ENCODE measurements at regions not wholly inside any gene's neighbourhood (a gene's known extent, or its start where the extent isn't known, plus 50 kb on each side); places are given as distances from the start of the nearest gene placed in this dataset.

DNA sequence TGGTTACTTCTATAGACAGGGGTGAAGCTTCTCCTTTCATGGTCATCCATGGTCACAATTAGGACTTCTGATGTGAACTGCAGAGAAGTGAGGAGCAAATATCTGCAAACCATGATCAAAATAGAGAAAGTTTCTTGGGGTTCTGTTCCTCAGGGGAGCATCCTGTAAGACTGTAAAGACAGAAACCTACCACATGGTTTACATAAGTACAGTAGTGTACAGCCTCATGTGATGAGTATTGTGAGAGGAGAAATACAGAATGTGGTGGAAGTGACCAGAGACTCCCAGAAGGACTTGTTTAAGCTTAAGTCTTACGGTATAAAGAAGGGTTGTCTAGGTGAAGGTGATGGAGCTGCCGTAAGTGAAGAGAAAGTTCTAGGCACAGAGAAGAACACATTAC lies 484.7 kb downstream of the LRIG3 start:
- no peaks in the 10 kb centered on the region for H3K36me3 Mint-ChIP-seq
- no peaks in the 10 kb centered on the region for H3K27me3 ChIP-seq (ENCODE audit: control insufficient read depth in 2 of 2, insufficient read depth in 2 of 2, low read length in 2 of 2)
- H3K9me3 Mint-ChIP-seq: peaks cover 0 to 1% (median 0%) of the 10 kb centered on the region in 7 donors
- no peaks in the 10 kb centered on the region for H3K4me1 ChIP-seq (ENCODE audit: control insufficient read depth in 1 of 2, insufficient read depth in 2 of 2, low read length in 2 of 2)
- no peak overlapping the region for H3K9ac ChIP-seq (ENCODE audit: insufficient read depth, low read length, poor library complexity, severe bottlenecking)
- no peaks in the 10 kb centered on the region for H4K20me1 ChIP-seq (ENCODE audit: insufficient read depth, low read length)
- no peaks in the 10 kb centered on the region for H3K36me3 ChIP-seq (replicated peaks in 1 of 2; ENCODE audit: control insufficient read depth in 1 of 2, insufficient read depth in 2 of 2, low read length in 2 of 2)
- H3K9me3 ChIP-seq (replicated peaks in 1 of 2; ENCODE audit: control insufficient read depth in 1 of 2, insufficient read depth in 1 of 2, low read length in 2 of 2): no peaks in the 10 kb centered on the region
- 100% methylated on average over 2 of the region's 2 CpGs for WGBS (ENCODE audit: insufficient coverage)
- no peak overlapping the region for H3K27ac Mint-ChIP-seq
- H2AFZ ChIP-seq (ENCODE audit: insufficient read depth, low read depth, low read length, poor library complexity, severe bottlenecking): no peak overlapping the region
- DNase-seq: no peak
- H3K4me2 ChIP-seq (replicated peaks; ENCODE audit: extremely low read depth, low read length, poor library complexity, severe bottlenecking): no peak overlapping the region
- H3K4me3 ChIP-seq (replicated peaks in 1 of 3; ENCODE audit: low read depth in 2 of 3, low read length in 3 of 3): no peak overlapping the region
- H3K27me3 Mint-ChIP-seq (ENCODE audit: low read depth in 3 of 3): peaks cover 0 to 4% (median 0%) of the 10 kb centered on the region in 3 donors
- no peaks in the 10 kb centered on the region for H3K79me2 ChIP-seq (ENCODE audit: insufficient read depth, low read length)
- TF ChIP-seq, protein P1, sequence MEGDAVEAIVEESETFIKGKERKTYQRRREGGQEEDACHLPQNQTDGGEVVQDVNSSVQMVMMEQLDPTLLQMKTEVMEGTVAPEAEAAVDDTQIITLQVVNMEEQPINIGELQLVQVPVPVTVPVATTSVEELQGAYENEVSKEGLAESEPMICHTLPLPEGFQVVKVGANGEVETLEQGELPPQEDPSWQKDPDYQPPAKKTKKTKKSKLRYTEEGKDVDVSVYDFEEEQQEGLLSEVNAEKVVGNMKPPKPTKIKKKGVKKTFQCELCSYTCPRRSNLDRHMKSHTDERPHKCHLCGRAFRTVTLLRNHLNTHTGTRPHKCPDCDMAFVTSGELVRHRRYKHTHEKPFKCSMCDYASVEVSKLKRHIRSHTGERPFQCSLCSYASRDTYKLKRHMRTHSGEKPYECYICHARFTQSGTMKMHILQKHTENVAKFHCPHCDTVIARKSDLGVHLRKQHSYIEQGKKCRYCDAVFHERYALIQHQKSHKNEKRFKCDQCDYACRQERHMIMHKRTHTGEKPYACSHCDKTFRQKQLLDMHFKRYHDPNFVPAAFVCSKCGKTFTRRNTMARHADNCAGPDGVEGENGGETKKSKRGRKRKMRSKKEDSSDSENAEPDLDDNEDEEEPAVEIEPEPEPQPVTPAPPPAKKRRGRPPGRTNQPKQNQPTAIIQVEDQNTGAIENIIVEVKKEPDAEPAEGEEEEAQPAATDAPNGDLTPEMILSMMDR (IDR thresholded peaks at IDR 0.05): no peak
- H3K4me3 Mint-ChIP-seq: no peak overlapping the region
- intact Hi-C loops (cut with micrococcal nuclease): no loop called here
- H3K4me1 Mint-ChIP-seq: no peaks in the 10 kb centered on the region
- H3K27ac ChIP-seq (ENCODE audit: low read depth in 1 of 2, low read length in 2 of 2): no peak overlapping the region

DNA sequence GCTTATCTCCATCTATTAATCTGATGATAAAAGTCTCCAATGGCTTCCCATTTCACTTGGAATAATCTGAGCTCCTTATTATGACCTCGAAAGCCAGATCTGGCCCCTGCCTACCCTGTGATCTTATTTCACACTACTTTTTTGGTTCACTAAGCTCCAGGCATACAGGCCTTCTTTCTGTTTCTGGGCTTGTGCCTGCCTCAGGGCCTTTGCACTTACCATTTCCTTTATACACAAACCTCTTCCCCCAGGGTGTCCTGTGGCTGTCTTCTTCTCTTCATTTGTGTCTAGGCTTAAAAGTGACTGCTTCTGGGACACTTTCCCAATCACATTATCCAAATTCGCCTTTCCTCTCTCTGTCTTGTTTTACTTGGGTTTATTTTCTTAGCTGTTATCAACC lies 478.8 kb downstream of the LRIG3 start:
- Histone ChIP-seq H3K27me3 (ENCODE audit: control insufficient read depth in 2 of 2, insufficient read depth in 2 of 2, low read length in 2 of 2) (no peaks in the 10 kb centered on the region), H3K9ac (ENCODE audit: insufficient read depth, low read length, poor library complexity, severe bottlenecking) (no peak overlapping the region), H3K4me3 (replicated peaks in 1 of 3; ENCODE audit: low read depth in 2 of 3, low read length in 3 of 3) (no peak overlapping the region), H3K4me2 (replicated peaks; ENCODE audit: extremely low read depth, low read length, poor library complexity, severe bottlenecking) (no peak overlapping the region), H2AFZ (ENCODE audit: insufficient read depth, low read depth, low read length, poor library complexity, severe bottlenecking) (no peak overlapping the region), H4K20me1 (ENCODE audit: insufficient read depth, low read length) (no peaks in the 10 kb centered on the region), H3K4me1 (ENCODE audit: control insufficient read depth in 1 of 2, insufficient read depth in 2 of 2, low read length in 2 of 2) (no peaks in the 10 kb centered on the region), H3K9me3 (replicated peaks in 1 of 2; ENCODE audit: control insufficient read depth in 1 of 2, insufficient read depth in 1 of 2, low read length in 2 of 2) (no peaks in the 10 kb centered on the region), H3K27ac (ENCODE audit: low read depth in 1 of 2, low read length in 2 of 2) (no peak overlapping the region), H3K79me2 (ENCODE audit: insufficient read depth, low read length) (no peaks in the 10 kb centered on the region), H3K36me3 (replicated peaks in 1 of 2; ENCODE audit: control insufficient read depth in 1 of 2, insufficient read depth in 2 of 2, low read length in 2 of 2) (no peaks in the 10 kb centered on the region)
- Mint-ChIP-seq H3K9me3 (peaks cover 0 to 1% (median 0%) of the 10 kb centered on the region in 7 donors), H3K4me1 (no peaks in the 10 kb centered on the region), H3K4me3 (no peak overlapping the region), H3K27me3 (ENCODE audit: low read depth in 3 of 3) (peaks cover 0 to 1% (median 0%) of the 10 kb centered on the region in 3 donors), H3K36me3 (no peaks in the 10 kb centered on the region), H3K27ac (no peak overlapping the region)
- TF ChIP-seq, protein P1 (IDR thresholded peaks at IDR 0.05): no peak
- DNase-seq: no peak
- intact Hi-C loops (cut with micrococcal nuclease): no loop called here
- WGBS (ENCODE audit: insufficient coverage): 100% methylated on average over 1 of the region's 2 CpGs

All from CD14-positive monocyte (primary cell).